ENCODE measurements at regions not wholly inside any gene's neighbourhood (a gene's known extent, or its start where the extent isn't known, plus 50 kb on each side); places are given as distances from the start of the nearest gene placed in this dataset.

DNA sequence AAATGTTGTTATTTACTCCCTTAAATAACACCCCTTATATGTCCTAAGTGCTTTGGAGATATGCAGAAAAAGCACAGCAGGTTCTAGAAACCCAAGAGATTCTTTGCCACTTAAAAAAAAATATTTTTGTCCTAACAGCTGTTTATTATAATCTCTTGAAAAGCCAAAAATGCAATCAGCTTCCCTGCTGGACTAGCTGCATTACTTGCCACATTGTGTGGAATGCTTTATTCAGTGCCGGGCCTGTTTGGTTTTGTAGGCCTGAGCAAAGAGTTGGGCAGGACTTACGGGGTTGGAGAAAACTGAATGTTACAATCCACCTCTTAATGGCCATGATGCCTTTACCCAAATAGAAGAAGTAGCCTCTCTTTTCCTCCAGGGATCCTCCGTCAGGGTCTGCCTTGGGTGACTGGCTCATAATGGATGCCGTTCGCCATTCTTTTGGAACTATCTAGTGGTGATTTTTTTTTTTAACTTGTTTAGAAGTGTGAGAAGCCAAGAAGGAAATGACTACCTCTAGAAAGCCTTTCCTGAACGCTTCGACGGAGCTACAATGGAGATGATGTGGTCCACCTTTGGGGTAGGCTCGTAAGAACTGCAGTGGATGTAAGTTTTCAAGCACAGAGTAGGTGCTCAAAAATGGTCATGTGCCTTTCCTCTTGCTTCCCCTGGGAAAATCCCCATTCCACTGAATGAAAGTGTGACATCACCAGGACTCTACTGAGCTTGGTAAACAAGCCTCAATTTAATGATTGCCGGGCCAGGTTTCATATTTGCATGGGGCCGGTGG lies 241.3 kb upstream of the NCAM1 start:
- H3F3A ChIP-seq (ENCODE audit: control insufficient read depth, insufficient read depth): no peaks in the 10 kb centered on the region
- no peaks in the 10 kb centered on the region for H3K4me1 ChIP-seq (ENCODE audit: control insufficient read depth, low read length)
- no peak overlapping the region for H3K4me2 ChIP-seq (ENCODE audit: low read length)
- H3K27ac ChIP-seq (ENCODE audit: low read depth, low read length): no peak overlapping the region
- no peaks in the 10 kb centered on the region for H4K20me1 ChIP-seq (ENCODE audit: control insufficient read depth, insufficient read depth, low read depth, low read length)
- no peaks in the 10 kb centered on the region for H3K9me3 ChIP-seq (ENCODE audit: control insufficient read depth, insufficient read depth, low read length)
- no peaks in the 10 kb centered on the region for H3K36me3 ChIP-seq (ENCODE audit: control insufficient read depth, low read length)
- H3K4me3 ChIP-seq (ENCODE audit: low read length): no peak overlapping the region
- H3K79me2 ChIP-seq (ENCODE audit: control insufficient read depth, low read length): no peaks in the 10 kb centered on the region
- no peaks in the 10 kb centered on the region for H3K27me3 ChIP-seq (ENCODE audit: control insufficient read depth, low read length)
- TF ChIP-seq EZH2phosphoT487 (IDR thresholded peaks at IDR 0.05; ENCODE audit: borderline replicate concordance, low read length): no peak
- TF ChIP-seq, protein P1, sequence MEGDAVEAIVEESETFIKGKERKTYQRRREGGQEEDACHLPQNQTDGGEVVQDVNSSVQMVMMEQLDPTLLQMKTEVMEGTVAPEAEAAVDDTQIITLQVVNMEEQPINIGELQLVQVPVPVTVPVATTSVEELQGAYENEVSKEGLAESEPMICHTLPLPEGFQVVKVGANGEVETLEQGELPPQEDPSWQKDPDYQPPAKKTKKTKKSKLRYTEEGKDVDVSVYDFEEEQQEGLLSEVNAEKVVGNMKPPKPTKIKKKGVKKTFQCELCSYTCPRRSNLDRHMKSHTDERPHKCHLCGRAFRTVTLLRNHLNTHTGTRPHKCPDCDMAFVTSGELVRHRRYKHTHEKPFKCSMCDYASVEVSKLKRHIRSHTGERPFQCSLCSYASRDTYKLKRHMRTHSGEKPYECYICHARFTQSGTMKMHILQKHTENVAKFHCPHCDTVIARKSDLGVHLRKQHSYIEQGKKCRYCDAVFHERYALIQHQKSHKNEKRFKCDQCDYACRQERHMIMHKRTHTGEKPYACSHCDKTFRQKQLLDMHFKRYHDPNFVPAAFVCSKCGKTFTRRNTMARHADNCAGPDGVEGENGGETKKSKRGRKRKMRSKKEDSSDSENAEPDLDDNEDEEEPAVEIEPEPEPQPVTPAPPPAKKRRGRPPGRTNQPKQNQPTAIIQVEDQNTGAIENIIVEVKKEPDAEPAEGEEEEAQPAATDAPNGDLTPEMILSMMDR (IDR thresholded peaks at IDR 0.05; ENCODE audit: low read depth, low read length, poor library complexity, severe bottlenecking): no peak
- no peaks in the 10 kb centered on the region for H3K9me2 ChIP-seq (replicated peaks; ENCODE audit: control insufficient read depth, low read length)

DNA sequence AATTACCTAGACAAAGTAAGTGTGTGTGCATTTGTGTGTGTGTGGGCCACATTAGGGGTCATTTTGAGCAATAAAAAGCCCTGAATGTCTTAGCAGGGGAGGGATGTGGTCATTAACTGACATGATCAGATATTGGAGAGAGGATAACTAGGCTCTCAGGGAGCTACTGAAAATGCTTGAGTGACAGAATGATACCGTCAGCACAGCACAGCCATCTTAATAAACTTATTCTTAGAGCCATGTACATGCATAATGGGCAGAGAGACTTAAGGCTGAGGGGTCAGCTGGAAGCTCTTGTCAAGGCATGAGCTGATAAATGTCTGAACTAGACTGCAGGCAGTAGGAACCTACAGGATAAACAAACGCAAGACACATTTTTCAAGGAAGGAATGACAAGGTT lies 239.1 kb upstream of the NCAM1 start:
- no peak overlapping the region for H3K27ac ChIP-seq (ENCODE audit: low read depth, low read length)
- H3K4me2 ChIP-seq (ENCODE audit: low read length): no peak overlapping the region
- no peak overlapping the region for H3K4me3 ChIP-seq (ENCODE audit: low read length)
- H4K20me1 ChIP-seq (ENCODE audit: control insufficient read depth, insufficient read depth, low read depth, low read length): no peaks in the 10 kb centered on the region
- no peaks in the 10 kb centered on the region for H3K36me3 ChIP-seq (ENCODE audit: control insufficient read depth, low read length)
- H3K27me3 ChIP-seq (ENCODE audit: control insufficient read depth, low read length): no peaks in the 10 kb centered on the region
- no peaks in the 10 kb centered on the region for H3K79me2 ChIP-seq (ENCODE audit: control insufficient read depth, low read length)
- H3K9me2 ChIP-seq (replicated peaks; ENCODE audit: control insufficient read depth, low read length): no peaks in the 10 kb centered on the region
- H3K4me1 ChIP-seq (ENCODE audit: control insufficient read depth, low read length): no peaks in the 10 kb centered on the region
- TF ChIP-seq, protein P1 (IDR thresholded peaks at IDR 0.05; ENCODE audit: low read depth, low read length, poor library complexity, severe bottlenecking): no peak
- TF ChIP-seq EZH2phosphoT487 (IDR thresholded peaks at IDR 0.05; ENCODE audit: borderline replicate concordance, low read length): no peak
- H3K9me3 ChIP-seq (ENCODE audit: control insufficient read depth, insufficient read depth, low read length): no peaks in the 10 kb centered on the region
- H3F3A ChIP-seq (ENCODE audit: control insufficient read depth, insufficient read depth): no peaks in the 10 kb centered on the region

DNA sequence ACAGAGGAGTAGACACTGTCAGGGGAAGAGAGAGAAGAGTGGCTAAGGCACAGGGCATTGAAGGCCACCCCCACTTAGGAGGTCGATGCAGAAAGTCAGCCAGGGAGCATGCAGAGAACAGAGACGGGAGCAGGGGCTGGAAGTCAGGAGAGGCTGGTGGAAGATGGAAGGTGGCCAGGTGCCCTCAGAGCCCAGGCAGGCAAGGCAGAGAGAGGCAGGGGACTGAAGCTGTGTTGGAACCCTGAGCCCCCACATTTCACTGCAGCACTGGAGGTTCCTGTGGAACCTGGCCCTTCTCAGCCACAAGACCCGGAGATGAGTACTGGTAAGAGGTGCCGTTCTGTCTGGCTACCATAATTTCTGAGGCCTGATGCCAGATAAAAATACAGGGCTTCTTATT lies 238.3 kb upstream of the NCAM1 start:
- Histone ChIP-seq H3K4me3 (ENCODE audit: low read length) (no peak overlapping the region), H3K9me3 (ENCODE audit: control insufficient read depth, insufficient read depth, low read length) (no peaks in the 10 kb centered on the region), H3K79me2 (ENCODE audit: control insufficient read depth, low read length) (no peaks in the 10 kb centered on the region), H3K27me3 (ENCODE audit: control insufficient read depth, low read length) (no peaks in the 10 kb centered on the region), H4K20me1 (ENCODE audit: control insufficient read depth, insufficient read depth, low read depth, low read length) (no peaks in the 10 kb centered on the region), H3F3A (ENCODE audit: control insufficient read depth, insufficient read depth) (no peaks in the 10 kb centered on the region), H3K4me2 (ENCODE audit: low read length) (no peak overlapping the region), H3K4me1 (ENCODE audit: control insufficient read depth, low read length) (no peaks in the 10 kb centered on the region), H3K27ac (ENCODE audit: low read depth, low read length) (no peak overlapping the region), H3K9me2 (replicated peaks; ENCODE audit: control insufficient read depth, low read length) (no peaks in the 10 kb centered on the region), H3K36me3 (ENCODE audit: control insufficient read depth, low read length) (no peaks in the 10 kb centered on the region)
- no peak for TF ChIP-seq EZH2phosphoT487 (IDR thresholded peaks at IDR 0.05; ENCODE audit: borderline replicate concordance, low read length)
- TF ChIP-seq, protein P1 (IDR thresholded peaks at IDR 0.05; ENCODE audit: low read depth, low read length, poor library complexity, severe bottlenecking): no peak

Measured in DOHH2 (cell line).